MCF 10A (cell line): ENCODE measurements at regions not wholly inside any gene's neighbourhood (a gene's known extent, or its start where the extent isn't known, plus 50 kb on each side); places are given as distances from the start of the nearest gene placed in this dataset.

ENCODE experiments used
- BruUV-seq: library from RNA; stranded (reverse); fragments of 400-500 nt; replicated peaks from 2 replicates; lab custom pipeline; 2021; lab: Mats Ljungman, UMichigan
- CTCF ChIA-PET: fragments of 300-600 bp; sonication (Branson Sonifier 250); formaldehyde crosslinking; extraction: SDS; loops from one replicate; lab custom pipeline; 2021; ENCODE audit warnings: antibody characterized with exemption, inconsistent platforms; lab: Yijun Ruan, JAX
- POLR2A ChIA-PET: fragments of 300-600, 350-650 bp; sonication (Branson Sonifier 250); formaldehyde crosslinking; extraction: SDS; loops from one replicate; lab custom pipeline; 2020; ENCODE audit warnings: antibody characterized with exemption, inconsistent platforms; lab: Yijun Ruan, JAX
- DNase-seq: peaks from one replicate; pipeline ENCODE4 v3.0.0-alpha.2; 2018; ENCODE audit not compliant: unreplicated experiment
- H3K27ac Mint-ChIP-seq: one replicate; pipeline ENCODE4 v1.8.0; 2022; ENCODE audit warnings: mild to moderate bottlenecking, low read depth, mixed read lengths; ENCODE audit not compliant: unreplicated experiment
- H3K27me3 Mint-ChIP-seq: one replicate; pipeline ENCODE4 v1.8.0; 2022; ENCODE audit warnings: mixed read lengths; ENCODE audit not compliant: insufficient read depth, unreplicated experiment
- H3K36me3 Mint-ChIP-seq: one replicate; pipeline ENCODE4 v1.8.0; 2022; ENCODE audit warnings: mild to moderate bottlenecking, moderate library complexity, mixed read lengths; ENCODE audit not compliant: insufficient read depth, unreplicated experiment
- H3K4me1 Mint-ChIP-seq: one replicate; pipeline ENCODE4 v1.8.0; 2022; ENCODE audit warnings: mixed read lengths; ENCODE audit not compliant: insufficient read depth, unreplicated experiment
- H3K4me3 Mint-ChIP-seq: one replicate; pipeline ENCODE4 v1.8.0; 2022; ENCODE audit warnings: mild to moderate bottlenecking, moderate library complexity, mixed read lengths; ENCODE audit not compliant: unreplicated experiment
- H3K9me3 Mint-ChIP-seq: one replicate; pipeline ENCODE4 v1.8.0; 2022; ENCODE audit warnings: mixed read lengths; ENCODE audit not compliant: unreplicated experiment
- CTCF ChIP-seq: fragments of 200-600 bp; IDR thresholded peaks from one replicate; pipeline ENCODE4 v1.8.0; 2022; ENCODE audit warnings: antibody characterized with exemption, mild to moderate bottlenecking; ENCODE audit not compliant: unreplicated experiment
- intact Hi-C: fragments of 100-400 bp; cut with micrococcal nuclease; formaldehyde crosslinking; loops from 2 replicates; pipeline ENCODE4 v1.14.1; 2022

- Mint-ChIP-seq H3K9me3 (no peaks in the 10 kb centered on the region), H3K4me1 (peaks cover 8% of the 10 kb centered on the region), H3K27ac (no peak overlapping the region), H3K4me3 (no peak overlapping the region), H3K27me3 (no peaks in the 10 kb centered on the region), H3K36me3 (no peaks in the 10 kb centered on the region)
- POLR2A ChIA-PET: interaction anchor here (1.0 to 1.9 kb wide), 2 partner anchors 13 to 298 kb away, joined by 3 to 5 read pairs; no protein-coding TSS in a partner anchor
- no peak for DNase-seq
- CTCF ChIA-PET: interaction anchor here (0.6 kb wide), 1 partner anchor 212 kb away, joined by 3 read pairs; no protein-coding TSS in a partner anchor
- no TSS peak for BruUV-seq
- no peak for TF ChIP-seq CTCF
- intact Hi-C loops: no loop called here
Observed at GRCh38 chr14:98893675-98894074, 378.3 kb downstream of the BCL11B start.

DNA sequence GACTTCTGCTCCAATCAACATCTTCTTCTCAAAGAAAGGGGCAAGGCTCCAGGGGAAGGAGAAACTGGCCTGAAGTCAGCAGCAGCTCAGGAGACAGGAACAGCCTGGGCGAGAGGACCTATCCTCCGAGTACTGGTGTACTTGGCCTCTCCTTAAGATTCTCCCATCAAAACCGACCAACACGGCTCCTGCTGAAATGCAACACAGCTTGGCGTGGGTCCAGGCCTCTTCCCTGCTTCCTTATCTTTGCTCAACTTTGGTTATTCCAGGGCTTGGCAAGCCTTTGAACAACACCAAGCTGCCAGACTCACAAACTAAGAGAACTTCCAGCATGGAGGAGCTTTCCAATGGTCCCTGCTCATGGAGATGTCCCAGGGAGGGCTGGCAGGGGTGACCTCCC lies 377.4 kb downstream of the BCL11B start:
- no peak for DNase-seq
- Mint-ChIP-seq H3K27ac (no peak overlapping the region), H3K4me1 (peaks cover 8% of the 10 kb centered on the region), H3K36me3 (no peaks in the 10 kb centered on the region), H3K27me3 (no peaks in the 10 kb centered on the region), H3K4me3 (no peak overlapping the region), H3K9me3 (no peaks in the 10 kb centered on the region)
- BruUV-seq: no TSS peak
- POLR2A ChIA-PET: interaction anchor here (1.5 to 1.9 kb wide), 2 partner anchors 10 to 12 kb away, joined by 5 read pairs; no protein-coding TSS in a partner anchor
- intact Hi-C loops: no loop called here
- CTCF ChIA-PET: interaction anchor here (0.9 kb wide), 1 partner anchor 59 kb away, joined by 3 read pairs; no protein-coding TSS in a partner anchor
- TF ChIP-seq CTCF: no peak

- Mint-ChIP-seq H3K36me3 (no peaks in the 10 kb centered on the region), H3K4me3 (no peak overlapping the region), H3K27me3 (no peaks in the 10 kb centered on the region), H3K9me3 (no peaks in the 10 kb centered on the region), H3K27ac (no peak overlapping the region), H3K4me1 (peaks cover 14% of the 10 kb centered on the region)
- no peak for TF ChIP-seq CTCF
- POLR2A ChIA-PET: no interaction called here
- intact Hi-C loops: no loop called here
- no TSS peak for BruUV-seq
- DNase-seq: no peak
- CTCF ChIA-PET: interaction anchor here (0.7 kb wide), 1 partner anchor 69 kb away, joined by 5 read pairs; no protein-coding TSS in a partner anchor
Observed at GRCh38 chr14:98896449-98896848, 375.5 kb downstream of the BCL11B start.

GRCh38 chr14:98897605-98898309 lies 374.2 kb downstream of the BCL11B start:
- intact Hi-C loops: no loop called here
- ChIA-PET CTCF (interaction anchor here (0.5 to 0.7 kb wide), 3 partner anchors 163 to 941 kb away, joined by 3 read pairs; no protein-coding TSS in a partner anchor), POLR2A (interaction anchor here (1.3 kb wide), 1 partner anchor 9 kb away, joined by 9 read pairs; no protein-coding TSS in a partner anchor)
- Mint-ChIP-seq H3K4me3 (no peak overlapping the region), H3K36me3 (no peaks in the 10 kb centered on the region), H3K9me3 (no peaks in the 10 kb centered on the region), H3K27me3 (no peaks in the 10 kb centered on the region), H3K27ac (no peak overlapping the region), H3K4me1 (peaks cover 20% of the 10 kb centered on the region)
- no TSS peak for BruUV-seq
- DNase-seq: peak; percentile 33
- no peak for TF ChIP-seq CTCF
